ENCODE measurements at regions not wholly inside any gene's neighbourhood (a gene's known extent, or its start where the extent isn't known, plus 50 kb on each side); places are given as distances from the start of the nearest gene placed in this dataset.

GRCh38 chr6:164163239-164163638 is 748.7 kb downstream of the QKI start:
- TF ChIP-seq POLR2A (IDR thresholded peaks at IDR 0.05) (no peak), CTCF (IDR thresholded peaks at IDR 0.05) (no peak), POLR2AphosphoS5 (IDR thresholded peaks at IDR 0.05) (no peak)
